Renal cortical epithelial cell (primary cell): ENCODE measurements at regions not wholly inside any gene's neighbourhood (a gene's known extent, or its start where the extent isn't known, plus 50 kb on each side); places are given as distances from the start of the nearest gene placed in this dataset.
"Not testable (repeated sequence)": the region's sequence is repeated elsewhere in the genome, so short reads cannot be mapped to it uniquely, and the experiment has no call there.

Source experiments
- DNase-seq: peaks from one replicate; pipeline ENCODE4 v3.0.0-alpha.2; 2011; ENCODE audit warnings: low read depth

GRCh38 chr4:114296126-114296525 lies 302.5 kb upstream of the UGT8 start:
- DNase-seq, result no peak

- no peak for DNase-seq
Measured at GRCh38 chr4:114302472-114302871, 296.1 kb upstream of the UGT8 start.

- peak; percentile 79 for DNase-seq
Measured at GRCh38 chr4:114304046-114304445, 294.6 kb upstream of the UGT8 start.

- no peak for DNase-seq
Measured at GRCh38 chr4:114304567-114304966, 294.0 kb upstream of the UGT8 start.

GRCh38 chr4:114306946-114307345 lies 291.7 kb upstream of the UGT8 start:
- DNase-seq, result no peak

- DNase-seq, result no peak
Measured at GRCh38 chr4:114310296-114310925, 288.2 kb upstream of the UGT8 start.

- no peak for DNase-seq
Measured at GRCh38 chr4:114311787-114312186, 286.8 kb upstream of the UGT8 start.

- no peak for DNase-seq
Measured at GRCh38 chr4:114312338-114312737, 286.3 kb upstream of the UGT8 start.

GRCh38 chr4:114316789-114317188 lies 281.8 kb upstream of the UGT8 start:
- no peak for DNase-seq

- DNase-seq, result no peak
Measured at GRCh38 chr4:114317564-114317963, 281.0 kb upstream of the UGT8 start.

- no peak for DNase-seq
Measured at GRCh38 chr4:114318309-114318708, 280.3 kb upstream of the UGT8 start.

- DNase-seq, result no peak
Measured at GRCh38 chr4:114320126-114320525, 278.5 kb upstream of the UGT8 start.

- DNase-seq, result no peak
Measured at GRCh38 chr4:114321366-114321765, 277.2 kb upstream of the UGT8 start.

GRCh38 chr4:114323841-114324240 lies 274.8 kb upstream of the UGT8 start:
- no peak for DNase-seq

- no peak for DNase-seq
Measured at GRCh38 chr4:114326358-114326757, 272.2 kb upstream of the UGT8 start.

GRCh38 chr4:114332119-114332518 lies 266.5 kb upstream of the UGT8 start:
- DNase-seq, result no peak

- DNase-seq, result not testable (repeated sequence)
Measured at GRCh38 chr4:114334363-114334762, 264.2 kb upstream of the UGT8 start.

GRCh38 chr4:114334884-114335330 lies 263.7 kb upstream of the UGT8 start:
- no peak for DNase-seq

- DNase-seq, result no peak
Measured at GRCh38 chr4:114335339-114335738, 263.3 kb upstream of the UGT8 start.

- DNase-seq, result no peak
Measured at GRCh38 chr4:114343015-114343414, 255.6 kb upstream of the UGT8 start.

GRCh38 chr4:114349543-114350175 lies 248.9 kb upstream of the UGT8 start:
- peak; percentile 12 for DNase-seq

- DNase-seq, result no peak
Measured at GRCh38 chr4:114358901-114359300, 239.7 kb upstream of the UGT8 start.

- DNase-seq, result no peak
Measured at GRCh38 chr4:114361249-114361648, 237.4 kb upstream of the UGT8 start.

GRCh38 chr4:114364857-114365256 lies 233.8 kb upstream of the UGT8 start:
- peak; percentile 64 for DNase-seq
